ENCODE measurements at regions not wholly inside any gene's neighbourhood (a gene's known extent, or its start where the extent isn't known, plus 50 kb on each side); places are given as distances from the start of the nearest gene placed in this dataset.

- Histone ChIP-seq H3K27me3 (ENCODE audit: control insufficient read depth, insufficient read depth, low read length, poor library complexity, severe bottlenecking) (no peaks in the 10 kb centered on the region), H3K9ac (ENCODE audit: extremely low read depth, low read length, poor library complexity, severe bottlenecking) (no peak overlapping the region), H3K4me3 (ENCODE audit: low read length) (no peak overlapping the region), H3K9me3 (ENCODE audit: control insufficient read depth, low read length) (peaks cover 9% of the 10 kb centered on the region), H3K36me3 (ENCODE audit: control insufficient read depth, insufficient read depth, low read length) (no peaks in the 10 kb centered on the region), H3K27ac (ENCODE audit: low read depth, low read length) (no peak overlapping the region), H3K4me1 (ENCODE audit: control insufficient read depth, insufficient read depth, low read length) (no peaks in the 10 kb centered on the region)
- peaks cover 13% of the 10 kb centered on the region for H3K9me3 Mint-ChIP-seq
- no peaks in the 10 kb centered on the region for H3K27me3 Mint-ChIP-seq (ENCODE audit: insufficient read depth)
- H3K4me3 Mint-ChIP-seq, result no peak overlapping the region
- no peak for DNase-seq
- WGBS, 2 experiments (ENCODE audit: insufficient coverage in 1 of 2, insufficient read length in 1 of 2), result 92 to 100% methylated on average over 2 of the region's 2 CpGs
- no peaks in the 10 kb centered on the region for H3K4me1 Mint-ChIP-seq
- TF ChIP-seq CTCF (conservative IDR thresholded peaks at IDR 0.05), result no peak
- no peak overlapping the region for H3K27ac Mint-ChIP-seq
- H3K36me3 Mint-ChIP-seq (ENCODE audit: low read depth), result no peaks in the 10 kb centered on the region
Measured at GRCh38 chr1:60535713-60536112, 462.1 kb upstream of the C1orf87 start.

DNA sequence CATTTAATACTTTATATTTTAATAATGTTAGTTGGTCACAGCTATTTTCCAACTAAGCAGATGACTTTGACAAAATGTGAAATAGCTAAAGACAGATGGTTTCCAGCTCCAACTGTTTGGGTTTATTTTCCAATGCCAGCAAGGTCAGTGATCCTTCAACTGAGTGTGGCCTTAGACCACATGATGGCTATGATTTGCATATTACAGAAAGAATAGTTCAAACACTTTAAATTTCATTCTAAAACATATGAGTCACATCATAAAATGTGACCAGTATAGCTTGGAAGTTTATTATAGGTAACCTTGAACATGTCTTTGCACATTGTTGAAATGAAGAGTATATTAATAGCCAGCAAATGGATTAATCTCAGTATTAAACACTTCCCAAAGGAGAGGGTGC is 454.0 kb upstream of the C1orf87 start:
- no peak overlapping the region for H3K4me3 Mint-ChIP-seq
- Histone ChIP-seq H3K27me3 (ENCODE audit: control insufficient read depth, insufficient read depth, low read length, poor library complexity, severe bottlenecking) (no peaks in the 10 kb centered on the region), H3K4me3 (ENCODE audit: low read length) (no peak overlapping the region), H3K9me3 (ENCODE audit: control insufficient read depth, low read length) (no peaks in the 10 kb centered on the region), H3K27ac (ENCODE audit: low read depth, low read length) (no peak overlapping the region), H3K9ac (ENCODE audit: extremely low read depth, low read length, poor library complexity, severe bottlenecking) (no peak overlapping the region), H3K36me3 (ENCODE audit: control insufficient read depth, insufficient read depth, low read length) (no peaks in the 10 kb centered on the region), H3K4me1 (ENCODE audit: control insufficient read depth, insufficient read depth, low read length) (no peaks in the 10 kb centered on the region)
- H3K4me1 Mint-ChIP-seq, result no peaks in the 10 kb centered on the region
- H3K9me3 Mint-ChIP-seq, result no peaks in the 10 kb centered on the region
- no peak for DNase-seq
- no peaks in the 10 kb centered on the region for H3K27me3 Mint-ChIP-seq (ENCODE audit: insufficient read depth)
- no peaks in the 10 kb centered on the region for H3K36me3 Mint-ChIP-seq (ENCODE audit: low read depth)
- no peak for TF ChIP-seq CTCF (conservative IDR thresholded peaks at IDR 0.05)
- no peak overlapping the region for H3K27ac Mint-ChIP-seq

DNA sequence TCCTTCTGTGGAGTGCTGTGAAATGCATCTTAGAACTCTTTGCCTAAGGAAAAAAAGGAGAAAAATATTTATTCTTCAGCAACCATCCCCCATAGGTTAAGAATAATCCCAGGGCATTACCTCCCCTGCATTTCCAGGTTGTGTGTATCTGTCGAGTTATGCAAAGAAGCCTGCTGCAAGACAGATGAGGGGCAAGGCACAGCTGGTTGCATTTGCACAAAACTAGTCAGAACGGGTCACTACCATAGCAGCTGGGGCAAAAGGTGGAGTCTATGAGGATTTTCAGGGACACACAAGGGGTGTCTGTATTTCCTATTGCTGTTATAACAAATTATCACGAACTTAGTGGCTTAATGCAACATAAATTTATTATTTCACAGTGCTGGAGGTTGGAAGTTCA is 443.4 kb upstream of the C1orf87 start:
- Histone ChIP-seq H3K27ac (ENCODE audit: low read depth, low read length) (no peak overlapping the region), H3K27me3 (ENCODE audit: control insufficient read depth, insufficient read depth, low read length, poor library complexity, severe bottlenecking) (no peaks in the 10 kb centered on the region), H3K4me3 (ENCODE audit: low read length) (no peak overlapping the region), H3K9ac (ENCODE audit: extremely low read depth, low read length, poor library complexity, severe bottlenecking) (no peak overlapping the region), H3K4me1 (ENCODE audit: control insufficient read depth, insufficient read depth, low read length) (no peaks in the 10 kb centered on the region), H3K36me3 (ENCODE audit: control insufficient read depth, insufficient read depth, low read length) (no peaks in the 10 kb centered on the region), H3K9me3 (ENCODE audit: control insufficient read depth, low read length) (no peaks in the 10 kb centered on the region)
- no peaks in the 10 kb centered on the region for H3K27me3 Mint-ChIP-seq (ENCODE audit: insufficient read depth)
- H3K9me3 Mint-ChIP-seq, result no peaks in the 10 kb centered on the region
- 83% methylated on average over 3 of the region's 3 CpGs; no CpG with 5 or more reads in 1 of the 2 experiments for WGBS, 2 experiments (ENCODE audit: insufficient coverage in 1 of 2, insufficient read length in 1 of 2)
- H3K27ac Mint-ChIP-seq, result no peak overlapping the region
- H3K4me3 Mint-ChIP-seq, result no peak overlapping the region
- no peak for DNase-seq
- no peak for TF ChIP-seq CTCF (conservative IDR thresholded peaks at IDR 0.05)
- H3K4me1 Mint-ChIP-seq, result no peaks in the 10 kb centered on the region
- H3K36me3 Mint-ChIP-seq (ENCODE audit: low read depth), result no peaks in the 10 kb centered on the region
